Vagina (tissue), 2 donors: ENCODE measurements at regions not wholly inside any gene's neighbourhood (a gene's known extent, or its start where the extent isn't known, plus 50 kb on each side); places are given as distances from the start of the nearest gene placed in this dataset.

ENCODE experiments used
- DNase-seq, 2 donors: peaks; one replicate each; pipeline ENCODE4 v3.0.0-alpha.2; 2017; ENCODE audit errors: extremely low spot score in 2 of 2
- H3K27ac ChIP-seq: fragments of 200-600 bp; sonication (generic); one replicate; pipeline ENCODE4 v1.5.1; 2019
- H3K27me3 ChIP-seq: fragments of 200-600 bp; sonication (generic); one replicate; pipeline ENCODE4 v1.5.1; 2019
- H3K36me3 ChIP-seq, 2 donors: fragments of 200-600 bp; sonication (generic); one replicate each; pipeline ENCODE4 v1.5.1; 2017 to 2019
- H3K4me1 ChIP-seq: fragments of 200-600 bp; sonication (generic); one replicate; pipeline ENCODE4 v1.5.1; 2019
- H3K4me3 ChIP-seq, 2 donors: fragments of 200-600 bp; sonication (generic); 1 replicate in 1 of 2; 2 replicates in 1 of 2; pipeline ENCODE4 v1.5.1; 2016 to 2019
- H3K9me3 ChIP-seq: fragments of 200-600 bp; sonication (generic); one replicate; pipeline ENCODE4 v1.5.1; 2019
- POLR2A ChIP-seq, 2 donors: fragments of 450-650 bp; IDR thresholded peaks; one replicate each; pipeline ENCODE4 v1.6.1; 2017; ENCODE audit warnings: antibody characterized with exemption in 2 of 2, mild to moderate bottlenecking in 2 of 2, moderate library complexity in 2 of 2
- POLR2AphosphoS5 ChIP-seq, 2 donors: sonication (generic); formaldehyde crosslinking; IDR thresholded peaks; one replicate each; pipeline ENCODE4 v1.9.0; 2017; ENCODE audit warnings: antibody characterized with exemption in 2 of 2, mild to moderate bottlenecking in 2 of 2, low read depth in 1 of 2; ENCODE audit not compliant: insufficient read depth in 1 of 2
- intact Hi-C: fragments of 100-400 bp; cut with DNase I; formaldehyde crosslinking; loops from one replicate; pipeline ENCODE4 v1.15.1; 2023
- TF ChIP-seq, protein P1 (sequence below), 3 experiments: fragments of 450-650 bp in 2 of 3; fragments of 200-600 bp in 1 of 3; sonication (generic) in 1 of 3; IDR thresholded peaks; one replicate each; pipeline ENCODE4 v1.5.1; 2017 to 2019; ENCODE audit warnings: antibody characterized with exemption in 3 of 3, mild to moderate bottlenecking in 2 of 3, moderate library complexity in 2 of 3

DNA sequence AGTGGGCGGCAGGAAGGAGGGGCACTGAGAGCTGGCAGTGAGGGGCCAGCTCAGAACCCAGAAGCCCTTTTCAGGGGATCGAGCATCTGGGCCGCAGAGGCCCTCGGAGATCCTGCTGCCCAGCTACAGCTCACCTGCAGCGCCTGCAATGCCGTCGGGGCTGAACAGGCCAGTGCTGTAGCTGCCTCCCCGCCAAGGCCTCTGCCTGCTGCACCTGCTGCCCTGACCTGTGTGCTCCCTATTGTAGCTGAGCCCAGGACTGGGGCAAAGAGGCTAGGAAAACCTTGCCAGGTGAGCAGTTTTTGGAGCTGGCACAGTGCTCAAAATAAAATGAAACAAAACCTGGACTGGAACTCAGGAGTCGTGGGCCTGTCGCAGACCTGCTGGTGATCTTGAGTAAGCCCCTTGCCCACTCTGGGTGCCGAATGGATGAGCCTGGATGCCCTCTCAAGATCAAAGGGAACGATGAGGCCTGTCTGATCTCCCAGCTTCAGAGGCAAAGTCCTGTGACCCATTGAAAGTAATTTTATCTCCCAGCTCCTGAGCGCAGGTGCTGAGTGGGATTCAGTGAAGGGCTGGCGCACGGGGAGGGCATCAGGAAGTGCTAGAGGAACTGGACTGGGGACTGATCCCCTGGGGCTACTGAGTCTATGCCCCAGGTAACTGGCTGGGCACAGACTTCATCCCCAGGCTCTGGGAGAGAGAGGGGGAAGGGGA is 154.6 kb downstream of the FOXD2 start:
- Histone ChIP-seq H3K4me3 (no peak overlapping the region), H3K27me3 (no peaks in the 10 kb centered on the region), H3K4me1 (peaks cover 12% of the 10 kb centered on the region), H3K27ac (no peak overlapping the region), H3K9me3 (no peaks in the 10 kb centered on the region), H3K36me3 (no peaks in the 10 kb centered on the region)
- intact Hi-C loops = no loop called here
- DNase-seq = no peak
- TF ChIP-seq POLR2AphosphoS5 (IDR thresholded peaks at IDR 0.05; ENCODE audit: insufficient read depth in 1 of 2, low read depth in 1 of 2) = no peak
- TF ChIP-seq, protein P1, sequence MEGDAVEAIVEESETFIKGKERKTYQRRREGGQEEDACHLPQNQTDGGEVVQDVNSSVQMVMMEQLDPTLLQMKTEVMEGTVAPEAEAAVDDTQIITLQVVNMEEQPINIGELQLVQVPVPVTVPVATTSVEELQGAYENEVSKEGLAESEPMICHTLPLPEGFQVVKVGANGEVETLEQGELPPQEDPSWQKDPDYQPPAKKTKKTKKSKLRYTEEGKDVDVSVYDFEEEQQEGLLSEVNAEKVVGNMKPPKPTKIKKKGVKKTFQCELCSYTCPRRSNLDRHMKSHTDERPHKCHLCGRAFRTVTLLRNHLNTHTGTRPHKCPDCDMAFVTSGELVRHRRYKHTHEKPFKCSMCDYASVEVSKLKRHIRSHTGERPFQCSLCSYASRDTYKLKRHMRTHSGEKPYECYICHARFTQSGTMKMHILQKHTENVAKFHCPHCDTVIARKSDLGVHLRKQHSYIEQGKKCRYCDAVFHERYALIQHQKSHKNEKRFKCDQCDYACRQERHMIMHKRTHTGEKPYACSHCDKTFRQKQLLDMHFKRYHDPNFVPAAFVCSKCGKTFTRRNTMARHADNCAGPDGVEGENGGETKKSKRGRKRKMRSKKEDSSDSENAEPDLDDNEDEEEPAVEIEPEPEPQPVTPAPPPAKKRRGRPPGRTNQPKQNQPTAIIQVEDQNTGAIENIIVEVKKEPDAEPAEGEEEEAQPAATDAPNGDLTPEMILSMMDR (IDR thresholded peaks at IDR 0.05) = no peak

DNA sequence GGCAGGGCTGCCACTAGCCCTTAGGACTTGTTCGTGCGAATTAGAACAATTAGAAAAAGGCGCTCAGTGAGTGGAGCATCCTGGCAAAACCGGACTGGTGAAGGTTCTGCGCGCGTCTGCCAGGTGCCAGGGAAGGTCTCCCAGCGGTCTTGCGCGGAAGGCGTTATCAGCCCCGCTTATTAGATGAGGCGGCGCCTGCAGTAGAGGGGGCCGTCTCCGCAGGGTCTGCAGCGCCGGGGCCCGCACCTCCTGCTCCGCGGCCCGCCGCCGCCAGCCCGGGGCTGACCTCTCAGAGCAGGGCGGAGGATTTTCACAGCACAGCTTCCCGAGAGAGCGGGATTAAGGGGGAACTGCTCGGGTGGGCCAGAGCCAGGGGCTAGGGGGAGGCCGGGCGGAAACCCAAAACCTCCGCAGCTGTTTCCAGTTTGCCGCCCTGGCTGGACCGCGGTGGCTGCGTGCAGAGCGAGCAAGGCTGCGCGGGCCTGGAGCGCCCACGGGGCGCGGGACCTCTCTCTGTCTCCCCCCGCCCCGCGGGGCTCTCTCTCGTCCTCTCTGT is 155.2 kb downstream of the FOXD2 start:
- H3K36me3 ChIP-seq = no peaks in the 10 kb centered on the region
- no peak for DNase-seq
- H3K27me3 ChIP-seq = no peaks in the 10 kb centered on the region
- TF ChIP-seq, protein P1 (IDR thresholded peaks at IDR 0.05) = no peak
- TF ChIP-seq POLR2A (IDR thresholded peaks at IDR 0.05) (no peak), POLR2AphosphoS5 (IDR thresholded peaks at IDR 0.05; ENCODE audit: insufficient read depth in 1 of 2, low read depth in 1 of 2) (no peak)
- intact Hi-C loops = no loop called here
- H3K9me3 ChIP-seq = no peaks in the 10 kb centered on the region
- H3K27ac ChIP-seq = no peak overlapping the region
- H3K4me3 ChIP-seq = peak overlapping the region; percentile 2 to 32
- H3K4me1 ChIP-seq = peaks cover 12% of the 10 kb centered on the region

DNA sequence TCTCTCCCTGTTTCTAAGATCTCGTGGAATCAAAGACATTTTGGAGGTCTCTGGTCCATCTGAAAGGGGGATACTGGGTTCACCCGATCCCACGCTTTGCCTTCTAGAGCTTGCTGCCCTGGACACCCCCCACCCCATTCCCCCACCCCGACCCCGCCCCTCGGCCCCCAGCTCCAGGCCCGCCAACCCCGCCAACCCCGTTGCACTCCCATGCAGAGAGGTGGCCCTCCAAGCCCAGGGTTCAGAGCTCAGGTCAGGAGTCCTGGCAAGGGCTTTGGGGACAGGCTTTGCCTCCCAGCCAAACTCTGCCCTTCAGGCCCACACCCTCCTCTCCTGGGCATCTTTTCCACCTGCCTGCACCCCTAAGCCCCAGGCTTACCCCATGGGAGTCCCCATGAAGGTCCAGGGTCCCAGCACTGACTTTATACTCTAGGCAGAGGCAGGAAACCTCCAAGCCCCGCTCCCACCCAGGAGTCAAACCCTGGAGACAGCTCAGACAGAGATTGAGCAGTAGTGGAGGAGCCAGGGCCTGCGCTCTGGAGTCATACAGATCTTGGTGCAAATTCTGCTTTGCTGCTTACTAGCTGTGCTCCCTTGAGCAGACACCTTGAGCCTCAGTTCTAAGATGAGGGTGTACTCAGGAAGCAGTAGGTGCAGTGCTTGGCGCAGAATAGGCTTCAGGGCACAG is 155.9 kb downstream of the FOXD2 start:
- peak overlapping the region in 1 of 2 donors; percentile 32 for H3K4me3 ChIP-seq
- no peaks in the 10 kb centered on the region for H3K27me3 ChIP-seq
- H3K36me3 ChIP-seq = no peaks in the 10 kb centered on the region
- peaks cover 12% of the 10 kb centered on the region for H3K4me1 ChIP-seq
- no peaks in the 10 kb centered on the region for H3K9me3 ChIP-seq
- intact Hi-C loops = no loop called here
- TF ChIP-seq POLR2A (IDR thresholded peaks at IDR 0.05) = no peak
- TF ChIP-seq, protein P1 (IDR thresholded peaks at IDR 0.05) = no peak
- no peak for TF ChIP-seq POLR2AphosphoS5 (IDR thresholded peaks at IDR 0.05; ENCODE audit: insufficient read depth in 1 of 2, low read depth in 1 of 2)
- DNase-seq = no peak
- no peak overlapping the region for H3K27ac ChIP-seq

DNA sequence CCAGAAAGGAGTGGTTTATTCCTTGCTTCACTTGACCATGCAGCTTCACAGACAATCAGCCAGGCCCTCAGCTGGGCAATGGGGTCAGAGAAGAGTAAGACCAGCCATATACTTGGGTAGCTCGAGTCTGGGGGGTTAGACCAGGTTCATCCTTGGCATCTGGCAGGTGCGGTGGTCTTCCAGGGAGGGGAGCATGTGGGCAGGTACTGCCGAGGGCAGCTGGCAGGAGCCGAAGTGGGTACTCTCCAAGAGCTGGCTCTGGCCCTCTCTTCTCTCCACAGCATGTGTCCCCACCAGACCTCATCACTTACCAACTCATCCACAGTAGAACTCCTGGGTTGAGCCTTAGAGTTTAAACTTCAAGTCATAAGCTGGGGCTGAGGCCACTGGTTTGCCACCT is 156.8 kb downstream of the FOXD2 start:
- intact Hi-C loops = no loop called here
- peaks cover 12% of the 10 kb centered on the region for H3K4me1 ChIP-seq
- H3K9me3 ChIP-seq = no peaks in the 10 kb centered on the region
- no peak for DNase-seq
- H3K27me3 ChIP-seq = no peaks in the 10 kb centered on the region
- H3K27ac ChIP-seq = no peak overlapping the region
- no peak overlapping the region for H3K4me3 ChIP-seq
- H3K36me3 ChIP-seq = no peaks in the 10 kb centered on the region
- TF ChIP-seq POLR2AphosphoS5 (IDR thresholded peaks at IDR 0.05; ENCODE audit: insufficient read depth in 1 of 2, low read depth in 1 of 2) (no peak), POLR2A (IDR thresholded peaks at IDR 0.05) (no peak)
- TF ChIP-seq, protein P1 (IDR thresholded peaks at IDR 0.05) = no peak

DNA sequence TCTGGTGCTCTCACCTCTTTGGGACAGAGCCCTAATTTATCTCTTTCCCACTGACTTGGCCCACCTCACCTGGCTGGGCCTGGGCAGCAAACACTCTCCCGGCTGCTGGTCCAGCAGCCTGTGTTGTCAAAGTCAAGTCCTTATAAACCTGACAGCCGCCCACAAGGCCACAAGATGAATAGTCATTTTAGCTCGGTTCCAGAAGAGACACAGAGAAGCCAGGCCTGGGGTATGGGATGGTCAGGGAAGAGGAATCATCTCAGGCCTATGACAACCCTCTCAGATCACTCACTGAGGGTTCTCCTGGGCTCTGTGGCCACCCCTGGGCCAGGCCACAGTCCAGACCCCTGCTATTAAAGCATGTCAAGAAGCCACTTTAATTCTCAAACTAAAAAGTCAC is 158.5 kb downstream of the FOXD2 start:
- no peak for DNase-seq

More for the DNA sequence above, 158.5 kb downstream of the FOXD2 start:
- Histone ChIP-seq H3K4me3 (no peak overlapping the region), H3K36me3 (no peaks in the 10 kb centered on the region), H3K9me3 (no peaks in the 10 kb centered on the region), H3K27me3 (no peaks in the 10 kb centered on the region), H3K4me1 (peaks cover 12% of the 10 kb centered on the region), H3K27ac (no peak overlapping the region)
- intact Hi-C loops = no loop called here
- TF ChIP-seq POLR2AphosphoS5 (IDR thresholded peaks at IDR 0.05; ENCODE audit: insufficient read depth in 1 of 2, low read depth in 1 of 2) (no peak), POLR2A (IDR thresholded peaks at IDR 0.05) (no peak)
- TF ChIP-seq, protein P1 (IDR thresholded peaks at IDR 0.05) = no peak
